Left renal cortex interstitium (tissue), 4 donors: ENCODE measurements at regions not wholly inside any gene's neighbourhood (a gene's known extent, or its start where the extent isn't known, plus 50 kb on each side); places are given as distances from the start of the nearest gene placed in this dataset.

Experiments used
- DNase-seq, 4 donors: peaks; one replicate each; pipeline ENCODE4 v3.0.0-alpha.2; 2013; ENCODE audit warnings: low read depth in 4 of 4, low spot score in 2 of 4, missing footprints in 1 of 4

GRCh38 chr15:37550360-37551024 lies 383.9 kb upstream of the TMCO5A start:
- DNase-seq: no peak

- DNase-seq: no peak
These were observed 362.0 kb upstream of the TMCO5A start for GRCh38 chr15:37572401-37572800.

- no peak for DNase-seq
These were observed 359.5 kb upstream of the TMCO5A start for GRCh38 chr15:37574985-37575384.

- no peak for DNase-seq
These were observed 357.5 kb upstream of the TMCO5A start for GRCh38 chr15:37576952-37577351.

GRCh38 chr15:37581866-37582532 lies 352.4 kb upstream of the TMCO5A start:
- no peak for DNase-seq

GRCh38 chr15:37582852-37583251 lies 351.6 kb upstream of the TMCO5A start:
- no peak for DNase-seq

GRCh38 chr15:37586011-37586583 lies 348.3 kb upstream of the TMCO5A start:
- no peak for DNase-seq

- no peak for DNase-seq
These were observed 347.5 kb upstream of the TMCO5A start for GRCh38 chr15:37586976-37587375.

GRCh38 chr15:37594417-37594816 lies 340.0 kb upstream of the TMCO5A start:
- DNase-seq: no peak

DNA sequence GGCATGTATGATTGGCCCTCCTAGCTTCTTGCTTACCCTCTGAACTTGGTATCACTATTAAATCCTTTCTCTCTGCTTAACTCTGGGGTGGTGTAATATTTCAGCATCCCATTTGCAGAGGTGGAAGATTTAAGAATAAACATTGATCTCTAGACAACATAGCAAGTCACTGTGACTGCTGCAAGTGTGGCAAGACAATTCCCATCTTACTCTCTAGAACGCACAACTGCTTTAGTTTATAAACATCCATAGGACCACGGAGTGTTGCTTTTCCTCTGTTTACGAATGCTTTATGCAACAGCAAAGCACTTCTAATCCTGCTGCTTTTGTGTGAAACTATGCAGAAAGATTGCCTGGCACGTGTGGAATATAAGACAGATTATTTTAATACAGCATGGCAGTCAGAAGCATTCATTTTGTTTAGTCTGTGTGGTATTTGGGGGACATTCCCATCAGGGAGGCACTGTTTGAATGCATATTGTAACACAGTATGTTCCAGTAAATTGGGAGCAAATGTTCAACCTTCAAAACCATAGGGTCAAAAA lies 338.9 kb upstream of the TMCO5A start:
- no peak for DNase-seq

DNA sequence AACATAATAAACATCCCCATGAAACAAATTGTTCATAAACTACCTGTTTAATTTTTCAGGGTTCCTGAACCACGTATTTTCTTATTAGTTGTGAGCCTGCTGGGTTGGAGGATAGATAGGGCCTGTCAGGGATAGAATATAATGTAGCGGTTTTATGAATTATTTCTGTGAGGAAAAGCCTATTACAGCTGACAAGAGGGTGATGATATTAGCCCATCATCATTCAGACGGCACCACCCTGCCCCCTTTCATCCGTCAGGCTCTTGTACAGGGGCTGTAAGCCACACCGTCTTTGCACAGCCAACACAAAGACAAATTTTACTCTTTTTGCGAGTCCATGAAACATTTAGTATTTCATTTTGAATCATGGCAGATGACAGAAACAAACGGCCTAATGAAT lies 335.3 kb upstream of the TMCO5A start:
- DNase-seq: no peak

DNA sequence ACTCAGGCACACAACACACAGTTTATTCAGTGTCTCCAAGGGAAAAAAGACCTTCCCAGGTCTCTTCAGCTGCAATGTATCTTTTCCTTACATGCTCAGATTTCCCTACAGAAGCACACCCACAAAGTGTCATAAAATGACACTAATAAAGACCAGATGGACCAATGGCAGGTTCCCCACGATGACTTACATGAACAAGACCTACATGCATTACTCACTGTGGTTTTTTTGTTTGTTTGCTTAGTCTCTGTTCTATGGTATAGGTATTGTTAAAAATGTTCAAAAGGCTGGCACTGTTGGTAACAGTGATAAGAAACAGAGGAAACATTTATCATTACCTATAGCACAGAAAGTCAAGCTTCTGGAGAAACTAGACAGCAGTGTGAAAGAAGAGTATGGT lies 318.2 kb upstream of the TMCO5A start:
- no peak for DNase-seq

GRCh38 chr15:37618353-37618752 lies 316.1 kb upstream of the TMCO5A start:
- DNase-seq: no peak

DNA sequence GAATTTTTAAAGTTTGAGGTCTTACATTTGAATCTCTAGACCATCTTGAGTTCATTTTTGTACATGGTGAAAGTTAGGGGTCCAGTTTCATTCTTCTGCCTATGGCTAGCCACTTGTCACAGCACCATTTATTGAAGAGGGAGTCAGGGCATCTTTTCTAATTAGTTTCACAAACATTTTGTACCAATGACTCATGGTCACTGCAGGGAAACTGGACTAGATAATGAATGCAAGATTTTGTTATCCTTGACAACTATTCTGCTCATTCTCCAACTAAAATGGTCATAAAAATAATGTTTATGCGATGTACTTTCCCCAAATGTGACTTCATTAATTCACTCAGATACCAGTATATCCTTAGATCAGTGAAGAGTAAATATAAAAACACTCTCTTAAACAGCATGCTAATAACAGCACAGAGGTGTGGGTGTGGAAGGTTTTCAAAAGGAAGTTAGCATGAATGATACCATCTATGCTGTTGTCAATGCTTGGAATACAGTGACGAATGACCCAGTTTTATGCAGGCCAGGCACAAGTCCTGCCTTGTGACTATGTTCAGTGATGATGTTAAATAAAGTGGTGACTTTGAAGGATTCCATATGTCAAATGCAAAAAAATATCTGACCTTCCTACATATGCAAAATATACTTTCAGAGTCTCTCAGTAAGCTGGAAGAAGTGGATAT lies 314.9 kb upstream of the TMCO5A start:
- DNase-seq: no peak

GRCh38 chr15:37625576-37625975 lies 308.9 kb upstream of the TMCO5A start:
- no peak for DNase-seq

GRCh38 chr15:37628507-37628906 lies 305.9 kb upstream of the TMCO5A start:
- DNase-seq: no peak

GRCh38 chr15:37636736-37637135 lies 297.7 kb upstream of the TMCO5A start:
- DNase-seq: no peak

DNA sequence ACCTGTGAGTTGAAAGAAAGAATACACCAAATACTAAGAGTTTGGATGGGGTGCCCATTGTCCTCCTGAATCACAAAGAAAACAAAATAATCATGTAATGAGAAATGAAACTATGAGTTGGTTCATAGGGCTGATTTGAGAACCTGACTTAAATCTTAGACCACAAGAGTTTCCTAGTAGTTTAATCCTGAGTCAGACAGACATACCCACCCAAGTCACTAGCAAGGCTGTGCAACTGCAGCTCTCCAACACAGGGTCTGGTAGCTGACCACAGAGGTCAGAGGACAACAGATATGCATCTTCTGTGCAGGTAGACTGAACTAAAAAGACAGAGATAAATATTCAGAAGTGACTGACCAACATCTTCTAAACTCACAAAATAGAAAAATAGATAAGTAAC lies 296.3 kb upstream of the TMCO5A start:
- no peak for DNase-seq

GRCh38 chr15:37638691-37639090 lies 295.7 kb upstream of the TMCO5A start:
- DNase-seq: no peak

DNA sequence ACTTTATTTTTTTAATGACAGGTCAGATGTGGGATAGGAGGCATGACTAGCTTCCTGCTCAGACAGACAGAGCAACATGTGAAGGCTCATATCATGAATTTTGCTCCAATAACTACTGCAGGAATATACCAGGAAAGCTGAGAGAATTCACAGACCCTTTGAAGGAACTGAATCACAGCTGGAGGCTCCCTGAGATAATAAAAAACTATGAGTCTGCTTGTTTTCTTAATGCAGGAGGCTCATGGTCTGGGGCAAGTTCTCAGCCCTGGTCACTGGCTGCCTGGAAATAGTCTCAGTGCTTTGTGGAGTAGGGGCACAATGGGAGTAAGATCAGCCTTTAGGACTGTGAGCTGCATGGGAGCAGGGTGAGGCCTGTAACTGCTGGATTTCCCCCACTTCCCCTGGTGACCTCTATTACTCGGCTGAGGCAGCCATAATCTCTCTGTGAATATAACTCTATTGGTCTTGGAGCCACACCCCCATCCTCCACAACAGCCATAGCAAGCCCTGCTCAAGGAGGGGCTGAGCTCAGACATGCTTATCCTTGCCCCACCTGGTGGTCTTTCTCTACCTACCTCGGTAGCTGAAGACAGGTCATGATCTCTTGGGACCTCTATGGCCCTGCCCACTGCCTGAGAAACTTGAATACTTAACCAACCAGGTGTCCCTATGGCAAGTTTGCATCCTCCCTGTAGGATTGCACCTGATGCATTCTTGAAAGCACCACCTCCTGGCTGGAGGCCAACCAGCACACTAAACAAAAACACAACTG lies 281.6 kb upstream of the TMCO5A start:
- DNase-seq: no peak

DNA sequence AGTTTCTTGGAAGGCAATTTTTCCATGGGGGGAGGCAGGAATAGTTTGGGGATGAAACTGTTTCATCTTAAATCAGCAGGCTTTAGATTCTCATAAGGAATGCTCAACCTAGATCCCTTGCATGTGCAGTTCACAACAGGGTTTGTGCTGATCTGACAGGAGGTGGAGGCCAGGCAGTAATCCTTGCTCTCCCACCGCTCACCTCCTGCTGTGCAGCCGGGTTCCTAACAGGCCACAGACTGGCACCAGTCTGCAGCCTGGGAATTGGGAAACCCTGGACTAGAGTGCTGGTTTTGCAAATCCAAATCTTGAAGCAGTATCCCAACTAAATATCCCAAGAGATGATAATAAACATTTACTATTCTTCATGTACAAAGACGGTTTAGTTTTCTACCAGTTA lies 256.3 kb upstream of the TMCO5A start:
- DNase-seq: no peak
